GM21529 (cell line): ENCODE measurements at regions not wholly inside any gene's neighbourhood (a gene's known extent, or its start where the extent isn't known, plus 50 kb on each side); places are given as distances from the start of the nearest gene placed in this dataset.
"Not testable (repeated sequence)": the region's sequence is repeated elsewhere in the genome, so short reads cannot be mapped to it uniquely, and the experiment has no call there.

Experiments used
- ATAC-seq: cut with Tn5 transposase; IDR thresholded peaks from one replicate; pipeline ENCODE4 v1.9.1; 2021; ENCODE audit not compliant: unreplicated experiment

DNA sequence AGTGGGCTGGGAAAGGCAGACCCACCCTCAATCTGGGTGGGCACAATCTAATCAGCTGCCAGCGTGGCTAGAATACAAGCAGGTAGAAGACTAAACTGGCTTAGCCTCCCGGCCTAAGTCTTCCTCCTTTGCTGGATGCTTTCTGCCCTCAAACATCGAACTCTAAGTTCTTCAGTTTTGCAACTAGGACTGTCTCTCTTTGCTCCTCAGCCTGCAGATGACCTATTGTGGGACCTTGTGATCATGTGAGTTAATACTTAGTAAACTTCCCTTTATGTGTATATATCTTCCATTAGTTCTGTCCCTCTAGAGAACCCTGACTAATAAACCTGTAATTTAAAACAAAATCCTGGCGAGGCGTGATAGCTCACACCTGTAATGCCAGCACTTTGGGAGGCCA is 51.8 kb upstream of the SLC39A8 start:
- not testable (repeated sequence) for ATAC-seq

DNA sequence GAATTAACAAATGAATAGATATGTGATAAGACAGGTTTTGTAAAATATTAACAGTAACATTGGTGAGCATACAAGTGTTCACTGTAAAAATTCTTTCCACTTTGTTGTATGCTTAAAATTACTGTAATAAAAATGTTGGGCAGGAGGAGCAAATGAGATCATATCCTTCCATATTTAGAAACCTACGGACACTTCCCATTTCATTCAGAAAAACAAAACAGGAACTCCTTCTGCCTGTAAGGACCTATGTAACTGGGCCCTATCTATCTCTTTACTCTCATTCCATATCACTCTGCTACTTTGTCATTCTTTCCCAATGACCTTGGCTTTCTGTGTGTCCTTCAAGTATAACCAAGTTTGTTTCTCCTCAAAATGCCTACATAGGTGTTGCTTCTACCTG is 53.7 kb upstream of the SLC39A8 start:
- no peak for ATAC-seq

DNA sequence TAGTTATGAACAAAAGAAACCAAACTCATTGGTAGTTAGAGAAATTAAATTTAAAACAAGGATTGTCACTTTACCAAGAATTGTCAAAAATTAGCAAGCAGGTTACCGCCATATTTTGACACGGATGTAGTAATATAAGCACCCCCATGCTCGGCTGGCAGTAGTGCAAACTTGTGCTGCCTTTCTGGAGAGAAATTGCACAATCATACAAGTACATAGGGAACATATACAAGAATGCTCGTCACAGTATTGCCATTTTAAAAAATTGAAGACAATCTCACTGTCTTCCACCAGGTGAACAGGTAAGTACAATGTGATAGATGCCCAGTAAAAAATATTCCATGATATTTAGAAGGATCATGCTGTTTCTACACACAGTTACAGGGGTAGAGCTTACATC is 55.6 kb upstream of the SLC39A8 start:
- ATAC-seq: no peak

DNA sequence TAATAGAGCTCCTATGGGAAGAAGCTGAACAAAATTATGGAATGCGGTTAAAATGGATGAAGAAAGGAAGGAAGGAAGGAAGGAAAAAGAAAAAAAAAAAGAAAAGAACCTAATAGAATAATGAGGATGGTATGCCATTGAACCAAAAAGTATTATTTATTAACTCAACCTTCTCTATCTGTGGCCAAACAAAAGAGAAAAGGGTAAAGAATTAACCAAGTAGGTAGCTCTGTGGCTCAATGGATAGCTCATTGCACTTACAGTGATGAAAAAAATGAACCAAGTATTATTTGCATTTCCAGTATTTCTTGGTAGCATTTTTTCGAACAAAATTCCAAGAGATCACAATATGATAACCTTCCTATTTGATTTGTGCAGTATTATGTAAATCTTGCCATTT is 56.9 kb upstream of the SLC39A8 start:
- ATAC-seq: no peak

DNA sequence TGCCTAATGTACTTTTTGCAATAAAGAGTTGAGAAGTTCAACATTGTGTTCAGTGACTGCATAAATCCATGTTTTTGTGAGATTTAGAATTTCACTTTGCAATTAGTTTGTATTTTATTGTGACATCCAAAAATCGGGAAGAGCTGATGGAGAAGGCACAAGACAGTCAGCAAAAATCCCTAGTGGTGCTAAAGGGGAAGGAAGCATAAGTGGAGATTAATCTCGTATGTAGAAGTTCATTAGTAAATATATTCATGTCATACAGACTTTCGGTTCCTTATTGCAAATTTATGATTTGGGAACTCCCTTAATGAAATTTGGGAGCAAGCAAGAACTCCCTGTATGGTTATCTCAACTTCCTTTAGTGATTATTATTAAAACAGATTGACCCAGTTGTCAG is 57.8 kb upstream of the SLC39A8 start:
- no peak for ATAC-seq

DNA sequence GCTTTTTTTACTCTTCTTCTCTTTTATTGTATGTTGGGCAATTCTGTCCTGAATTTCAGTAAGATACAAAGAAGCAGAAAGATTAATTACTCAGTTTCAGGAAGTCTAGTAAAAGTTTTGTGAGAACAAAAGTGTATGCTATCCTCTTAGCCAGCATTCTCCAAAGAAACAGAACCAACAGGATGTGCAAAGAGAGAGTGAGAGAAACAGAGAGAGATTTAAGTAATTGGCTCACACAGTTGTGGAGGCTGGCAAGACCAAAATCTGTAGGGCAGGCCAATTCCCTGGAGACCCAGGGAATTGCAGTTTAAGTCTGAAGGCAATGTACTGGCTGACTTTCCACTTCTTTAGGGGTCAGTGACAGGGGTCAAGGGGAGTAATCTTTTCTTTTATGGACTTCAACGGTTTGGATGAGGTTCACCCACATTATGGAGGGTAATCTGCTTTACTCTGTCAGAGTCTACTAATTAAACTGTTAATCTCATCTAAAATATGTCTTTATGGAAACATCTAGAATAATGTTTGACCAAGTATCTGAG is 59.2 kb upstream of the SLC39A8 start:
- no peak for ATAC-seq

DNA sequence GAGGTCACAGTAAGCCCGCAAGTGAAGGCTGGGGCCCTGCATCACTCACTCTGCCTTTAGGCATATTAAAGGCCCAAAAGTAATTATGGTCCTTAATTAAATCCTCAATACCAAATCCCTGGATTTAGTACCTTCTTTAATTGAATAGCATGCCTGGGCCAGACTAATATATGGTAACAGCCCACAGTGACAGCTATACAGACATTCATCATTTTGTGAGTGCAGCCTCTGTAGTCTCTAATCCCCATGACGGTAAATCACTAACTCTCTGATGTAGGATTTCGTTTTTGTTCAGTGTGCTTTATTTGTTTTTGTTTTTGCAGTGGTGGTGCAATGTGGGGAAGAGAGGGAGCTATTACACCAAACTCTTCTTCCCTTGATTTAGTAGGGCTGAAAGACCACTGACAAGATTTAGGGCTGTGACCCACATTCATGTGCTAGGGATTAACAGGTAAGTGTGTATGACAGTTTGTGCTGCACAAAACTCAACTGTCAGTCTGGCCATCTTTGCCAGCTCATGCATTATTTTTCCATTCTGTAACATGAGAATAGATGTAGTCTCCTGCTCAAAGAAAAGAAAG is 60.6 kb upstream of the SLC39A8 start:
- ATAC-seq: no peak

DNA sequence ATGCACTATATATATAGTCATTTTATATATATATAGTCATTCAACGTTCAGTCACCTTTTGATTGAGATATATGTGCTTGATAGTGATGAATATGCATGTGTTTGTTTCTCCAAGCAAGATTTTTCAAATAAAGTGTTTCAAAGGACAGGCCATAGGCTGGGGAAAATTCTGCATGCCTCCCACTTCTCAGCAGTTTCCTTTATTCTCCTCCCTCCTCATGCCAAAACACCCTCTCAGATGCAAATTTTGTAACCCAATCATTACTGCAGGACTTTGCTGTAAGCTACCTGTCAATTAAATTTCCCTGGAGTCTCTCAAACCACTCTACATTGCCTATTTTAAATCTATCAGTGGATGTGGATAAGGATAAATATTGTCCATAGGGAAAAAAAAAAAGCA is 65.6 kb upstream of the SLC39A8 start:
- not testable (repeated sequence) for ATAC-seq

DNA sequence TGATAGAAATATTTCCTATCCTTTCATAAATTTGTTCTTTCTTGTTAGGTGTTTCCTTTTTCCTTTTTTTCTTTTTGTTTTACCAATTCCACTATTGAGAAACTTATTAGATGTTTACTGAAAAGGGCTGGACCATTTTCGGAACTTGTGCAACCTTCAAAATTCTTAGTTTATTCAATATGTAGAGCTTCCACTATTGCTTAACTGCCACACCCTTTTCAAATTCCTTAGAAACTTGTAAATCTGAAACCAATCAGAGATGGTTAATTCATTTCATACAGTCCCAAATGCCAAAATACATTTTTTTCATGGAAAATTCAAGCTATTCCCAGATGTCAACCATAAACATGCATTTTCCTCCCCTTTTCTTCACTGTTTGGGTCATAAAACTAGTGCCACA is 66.1 kb upstream of the SLC39A8 start:
- ATAC-seq: no peak

DNA sequence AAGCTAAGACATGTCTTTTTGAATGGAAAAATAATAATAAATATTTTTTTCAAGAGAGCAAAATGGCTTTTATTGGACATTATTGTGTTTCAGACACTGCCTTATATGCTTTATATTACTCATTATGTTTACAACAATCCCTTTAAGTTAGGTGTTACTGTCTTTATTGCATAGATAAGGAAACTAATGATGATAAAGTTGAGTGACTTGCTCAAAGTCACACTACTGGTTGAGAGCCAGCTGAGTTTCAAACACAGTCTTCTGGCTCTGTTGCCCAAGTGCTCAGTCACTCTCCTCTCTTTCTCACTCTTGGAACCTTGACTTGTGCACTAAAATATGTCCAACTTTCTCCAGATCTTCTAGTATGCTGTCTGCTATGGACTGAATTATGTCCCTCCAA is 71.5 kb upstream of the SLC39A8 start:
- ATAC-seq: no peak

DNA sequence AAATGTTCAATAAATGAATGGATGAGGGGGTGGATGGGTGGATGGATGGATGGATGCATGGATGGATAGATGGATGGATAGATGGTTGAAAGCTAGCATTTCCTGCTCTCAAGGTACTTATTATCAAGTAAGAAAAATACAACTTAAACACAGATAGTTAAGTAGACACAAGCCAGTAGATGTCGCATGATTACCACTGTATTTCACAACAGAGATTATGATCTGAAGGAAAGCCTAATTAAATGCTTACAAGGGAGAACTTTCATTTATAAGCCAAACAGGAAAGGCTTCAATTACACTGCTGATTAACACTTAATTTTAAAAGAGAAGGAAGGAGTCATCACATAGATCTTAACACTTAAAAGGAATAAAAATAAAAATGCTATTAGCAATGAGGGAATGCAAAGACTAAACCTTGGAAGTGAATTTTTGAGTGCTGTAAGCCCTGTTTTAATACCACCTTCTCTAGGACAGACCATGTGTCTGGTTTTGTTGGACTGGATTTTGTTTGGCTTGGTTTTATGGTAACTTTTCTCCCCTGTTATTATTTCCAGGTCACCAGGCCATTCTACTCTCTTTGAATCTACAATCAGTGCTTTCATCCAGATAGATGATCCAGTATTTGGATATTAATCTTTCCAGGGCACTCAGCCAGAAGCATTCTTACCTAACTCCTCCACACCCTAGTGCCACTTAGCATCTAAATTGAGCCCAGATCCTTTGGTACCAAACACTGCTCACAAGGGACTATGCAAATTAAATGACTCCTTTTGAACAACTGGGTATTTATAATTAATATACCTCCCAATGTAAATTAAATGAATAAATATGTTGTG is 75.5 kb upstream of the SLC39A8 start:
- no peak for ATAC-seq

DNA sequence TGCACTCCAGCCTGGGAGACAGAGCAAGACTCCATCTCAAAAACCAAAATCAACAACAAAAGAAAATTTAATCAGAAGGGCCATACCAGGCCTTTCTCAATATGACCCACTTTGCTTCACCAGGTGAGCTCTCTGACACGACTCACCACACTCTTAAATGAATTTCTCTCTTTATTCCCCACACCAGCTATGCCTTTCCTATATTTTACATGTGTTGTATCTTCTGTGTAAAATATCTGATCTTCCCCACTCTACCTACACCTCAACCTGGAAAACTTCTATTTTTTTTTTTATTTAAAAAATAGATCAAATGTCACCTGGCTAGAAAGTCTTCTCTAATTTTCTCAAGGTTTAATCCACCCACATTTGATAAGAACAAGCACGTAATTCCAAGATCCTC is 77.6 kb upstream of the SLC39A8 start:
- ATAC-seq: no peak

DNA sequence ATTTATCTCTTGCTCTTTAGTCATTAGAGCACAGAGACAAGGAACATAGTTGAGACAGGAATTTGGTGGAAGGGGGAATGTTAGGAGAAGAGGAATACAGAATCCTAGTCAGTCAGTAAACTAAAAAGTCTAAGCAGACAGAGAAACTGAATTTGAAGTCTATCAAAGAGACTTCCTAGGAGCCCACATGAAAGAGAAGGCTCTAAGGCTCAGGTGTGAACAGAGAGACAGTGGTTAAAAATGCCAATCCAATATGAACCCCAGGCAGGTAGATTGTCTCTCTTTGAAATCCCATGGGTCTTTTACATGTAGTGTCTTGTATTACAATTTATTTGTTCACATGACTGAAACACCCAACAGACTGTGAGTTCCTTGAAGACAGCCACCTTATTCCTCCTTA is 77.8 kb upstream of the NFKB1 start:
- no peak for ATAC-seq

DNA sequence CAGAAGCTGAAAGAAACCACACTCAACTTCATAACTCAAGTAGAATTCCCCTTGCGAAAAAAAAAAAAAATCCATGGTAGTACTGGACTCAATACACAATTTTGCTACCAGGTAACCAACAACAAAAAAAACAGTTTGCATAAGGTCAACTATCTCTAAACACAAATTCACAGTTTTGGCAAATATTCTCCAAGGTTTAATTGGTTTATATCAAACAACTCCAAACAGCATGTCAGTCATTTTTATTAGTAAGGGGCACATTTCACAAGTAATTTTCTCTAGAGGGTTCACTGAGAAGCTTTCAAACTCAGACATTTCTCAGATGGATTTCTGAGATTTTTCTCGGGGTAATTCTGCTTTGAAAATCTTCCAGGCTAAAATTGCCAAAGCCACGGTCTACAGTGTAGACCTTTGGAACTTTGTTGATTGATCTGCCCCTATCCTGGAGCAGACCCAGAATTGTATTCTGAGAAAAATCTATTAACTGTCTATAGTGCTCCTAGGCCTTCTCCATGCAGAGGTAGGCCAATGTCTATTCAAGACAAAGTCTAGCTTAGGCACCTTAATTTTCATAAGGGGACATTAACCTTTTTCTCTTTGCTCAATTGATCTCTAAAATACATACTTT is 73.7 kb upstream of the NFKB1 start:
- no peak for ATAC-seq

DNA sequence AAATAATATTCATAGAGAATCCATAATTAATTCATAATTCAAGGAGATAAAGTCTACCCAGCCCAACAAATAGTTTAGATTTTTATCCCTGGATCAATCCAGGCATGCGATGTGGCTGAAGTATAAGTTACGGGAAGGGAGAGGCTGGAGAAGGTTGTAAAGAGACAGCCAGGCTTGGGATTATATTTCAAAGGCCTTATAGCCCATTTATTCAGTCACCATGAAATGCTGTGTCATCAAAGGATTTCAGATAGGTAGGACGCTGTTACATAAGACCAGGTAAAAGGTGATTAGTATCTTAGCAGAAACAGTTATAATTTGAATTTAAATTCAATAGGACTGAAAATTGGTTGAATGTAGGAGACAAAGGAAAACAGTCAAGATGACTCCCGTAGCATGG is 73.0 kb upstream of the NFKB1 start:
- ATAC-seq: no peak

DNA sequence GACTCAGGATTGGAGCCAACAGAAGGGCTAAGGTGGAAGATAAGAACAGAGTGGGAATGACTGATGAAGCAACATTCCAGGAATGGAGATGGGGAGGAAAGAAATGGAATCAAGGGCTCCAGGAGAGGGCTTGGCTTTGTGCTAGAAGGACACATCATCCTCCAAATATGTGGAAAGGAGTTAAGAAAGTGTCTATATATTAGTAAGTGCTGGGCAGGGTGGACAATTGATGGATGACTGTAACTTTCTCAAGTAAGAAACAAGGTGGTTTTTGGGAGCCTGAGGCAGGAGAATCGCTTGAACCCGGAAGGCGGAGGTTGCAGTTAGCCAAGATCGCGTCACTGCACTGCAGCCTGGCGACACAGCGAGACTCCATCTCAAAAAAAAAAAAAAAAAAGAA is 71.6 kb upstream of the NFKB1 start:
- ATAC-seq: no peak

DNA sequence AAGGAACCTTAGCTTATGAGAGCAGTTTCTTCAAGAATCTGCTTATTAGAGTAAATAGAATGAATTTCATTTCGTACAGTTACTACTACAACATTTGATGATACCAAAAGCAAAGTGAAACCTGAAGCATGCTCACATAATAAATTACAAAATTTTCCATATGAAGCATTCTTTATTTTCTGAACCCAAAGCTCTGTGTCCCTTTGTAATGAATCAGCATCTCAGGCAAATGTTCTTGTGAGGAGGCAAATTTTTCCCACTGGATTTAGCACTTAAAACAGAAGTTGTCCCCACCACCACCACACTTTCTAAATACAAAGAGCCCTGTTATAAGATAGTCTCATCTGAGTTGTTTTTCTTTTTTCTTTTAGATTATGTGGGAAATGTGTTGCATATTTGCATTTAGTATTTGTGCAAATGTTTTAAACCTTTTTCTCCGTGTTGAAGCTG is 70.7 kb upstream of the NFKB1 start:
- no peak for ATAC-seq

DNA sequence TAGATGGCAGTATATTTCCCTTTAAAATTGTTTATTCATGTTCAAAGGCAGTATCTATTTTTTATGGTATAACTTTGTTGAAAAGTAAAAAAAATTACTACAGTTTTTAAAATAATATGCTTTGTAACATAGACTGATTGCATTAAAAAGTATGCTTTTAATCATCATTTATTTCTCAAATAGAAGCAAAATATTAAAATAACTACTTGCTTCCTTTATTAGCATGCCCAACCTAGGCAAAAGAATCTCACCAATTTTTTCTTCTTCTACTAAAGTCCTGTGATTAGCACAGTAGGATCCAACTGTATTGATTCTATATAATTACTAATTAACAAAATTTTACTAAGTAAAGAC is 69.6 kb upstream of the NFKB1 start:
- ATAC-seq: no peak

DNA sequence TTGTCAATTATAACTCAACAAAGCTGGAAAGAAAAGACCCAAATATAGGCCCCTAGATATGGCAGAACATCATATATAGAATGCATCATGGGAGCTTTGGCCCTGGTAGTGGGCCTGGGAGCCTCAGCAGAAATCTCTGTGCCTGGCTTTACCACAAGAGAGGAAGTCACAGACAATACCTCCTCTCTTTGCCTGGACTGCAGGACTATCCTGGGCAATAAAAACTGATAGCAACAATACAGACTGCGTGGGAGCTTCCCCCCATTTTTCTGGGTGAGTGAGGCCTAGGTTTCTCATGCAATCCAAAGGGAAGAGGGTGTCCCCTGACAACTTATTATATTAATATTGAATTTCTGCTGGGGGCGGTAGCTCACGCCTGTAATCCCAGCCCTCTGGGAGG is 64.0 kb upstream of the NFKB1 start:
- no peak for ATAC-seq

DNA sequence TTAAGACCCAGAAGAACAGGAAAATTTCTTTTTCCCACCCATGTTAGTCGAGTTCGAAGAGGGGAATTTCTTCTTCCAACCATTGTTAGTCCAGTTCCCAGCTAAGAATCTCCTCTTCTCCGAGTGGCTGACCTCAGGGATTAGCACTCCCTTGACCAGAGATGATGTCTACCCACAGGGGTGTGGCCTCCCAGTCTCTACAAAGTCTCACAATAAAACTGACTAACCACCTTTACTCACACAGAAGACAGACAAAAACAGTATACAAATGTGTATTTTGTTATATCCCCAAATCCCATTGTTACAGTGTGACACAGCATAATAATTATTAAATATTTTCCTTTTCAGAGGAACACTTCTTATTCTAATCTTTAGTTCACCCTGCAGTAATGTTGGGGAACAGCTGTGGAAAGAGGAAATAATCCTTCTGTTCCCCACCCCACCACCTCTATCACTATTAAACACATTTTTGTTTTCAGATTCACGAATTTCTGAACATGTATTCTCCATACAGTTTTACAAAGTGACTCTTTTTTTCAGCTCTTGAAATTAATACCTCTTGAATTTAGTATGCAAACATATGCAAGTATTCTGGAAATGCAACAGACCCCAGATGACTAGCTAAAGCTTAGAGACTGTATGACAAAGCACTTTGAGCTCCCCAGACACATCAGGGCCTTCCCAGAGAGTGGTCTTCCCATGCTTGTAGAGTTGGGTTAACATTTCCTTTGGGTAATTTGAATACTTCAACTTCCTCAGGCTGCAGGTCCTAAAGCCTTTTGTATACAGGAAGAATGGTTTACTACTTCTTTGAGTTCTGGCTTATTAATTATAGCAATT is 62.5 kb upstream of the NFKB1 start:
- ATAC-seq: no peak

DNA sequence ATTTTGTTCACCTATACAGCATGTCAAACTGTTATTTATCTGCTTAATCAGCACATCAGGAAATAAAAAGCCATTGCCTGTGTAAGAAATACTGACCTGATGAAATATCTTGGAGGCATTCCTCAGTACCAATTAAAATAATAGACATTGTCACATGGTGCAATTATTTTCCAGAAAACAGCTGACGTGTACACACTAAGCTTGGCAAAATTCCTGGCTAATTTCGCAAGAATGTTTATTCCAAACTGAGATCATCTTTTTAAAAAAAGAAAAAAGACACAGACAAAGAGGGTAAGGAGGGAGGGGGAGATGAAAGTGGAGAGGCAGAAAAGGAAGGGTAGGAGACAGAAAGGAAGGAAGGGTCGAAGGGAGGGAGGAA is 61.9 kb upstream of the NFKB1 start:
- ATAC-seq: no peak
